ENCODE measurements at regions not wholly inside any gene's neighbourhood (a gene's known extent, or its start where the extent isn't known, plus 50 kb on each side); places are given as distances from the start of the nearest gene placed in this dataset.

DNA sequence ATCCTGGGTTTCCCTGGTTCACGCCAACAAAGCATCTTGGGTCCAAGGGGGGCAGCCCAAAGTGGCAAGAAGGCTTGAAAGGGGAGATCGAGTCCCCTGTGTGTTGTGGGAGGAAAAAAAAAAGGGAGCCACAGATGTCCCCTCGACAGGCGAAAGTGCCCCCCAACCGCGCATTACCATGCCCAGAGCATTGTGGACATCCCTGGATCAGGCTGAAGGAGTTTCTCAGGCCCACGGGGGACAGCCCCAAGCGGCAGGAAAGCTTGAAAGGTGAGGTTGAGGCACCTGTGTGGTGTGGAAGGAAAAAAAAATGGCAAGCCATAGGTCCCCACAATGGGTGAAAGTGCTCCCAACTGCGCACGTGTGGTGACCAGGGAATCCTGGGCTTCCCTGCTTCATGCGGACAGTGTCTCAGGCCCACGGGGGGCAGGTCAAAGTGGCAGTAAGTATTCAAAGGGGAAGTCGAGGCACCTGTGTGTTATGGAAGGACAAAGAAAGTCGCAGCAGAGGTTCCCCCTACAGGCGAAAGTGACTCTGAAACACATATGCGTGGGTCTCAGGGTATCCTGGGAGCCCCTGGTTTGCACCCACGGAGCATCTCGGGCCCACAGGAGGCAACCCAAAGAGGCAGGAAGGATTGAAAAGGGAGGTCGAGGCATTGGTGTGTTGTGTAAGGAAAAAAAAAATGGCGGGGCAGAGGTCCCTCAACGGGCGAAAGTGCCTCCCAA is 580.1 kb downstream of the ALG10 start:
- H3K27me3 ChIP-seq (ENCODE audit: control insufficient read depth in 4 of 4, insufficient read depth in 4 of 4, low read length in 3 of 4), result no peaks in the 10 kb centered on the region
- TF ChIP-seq, protein P1, sequence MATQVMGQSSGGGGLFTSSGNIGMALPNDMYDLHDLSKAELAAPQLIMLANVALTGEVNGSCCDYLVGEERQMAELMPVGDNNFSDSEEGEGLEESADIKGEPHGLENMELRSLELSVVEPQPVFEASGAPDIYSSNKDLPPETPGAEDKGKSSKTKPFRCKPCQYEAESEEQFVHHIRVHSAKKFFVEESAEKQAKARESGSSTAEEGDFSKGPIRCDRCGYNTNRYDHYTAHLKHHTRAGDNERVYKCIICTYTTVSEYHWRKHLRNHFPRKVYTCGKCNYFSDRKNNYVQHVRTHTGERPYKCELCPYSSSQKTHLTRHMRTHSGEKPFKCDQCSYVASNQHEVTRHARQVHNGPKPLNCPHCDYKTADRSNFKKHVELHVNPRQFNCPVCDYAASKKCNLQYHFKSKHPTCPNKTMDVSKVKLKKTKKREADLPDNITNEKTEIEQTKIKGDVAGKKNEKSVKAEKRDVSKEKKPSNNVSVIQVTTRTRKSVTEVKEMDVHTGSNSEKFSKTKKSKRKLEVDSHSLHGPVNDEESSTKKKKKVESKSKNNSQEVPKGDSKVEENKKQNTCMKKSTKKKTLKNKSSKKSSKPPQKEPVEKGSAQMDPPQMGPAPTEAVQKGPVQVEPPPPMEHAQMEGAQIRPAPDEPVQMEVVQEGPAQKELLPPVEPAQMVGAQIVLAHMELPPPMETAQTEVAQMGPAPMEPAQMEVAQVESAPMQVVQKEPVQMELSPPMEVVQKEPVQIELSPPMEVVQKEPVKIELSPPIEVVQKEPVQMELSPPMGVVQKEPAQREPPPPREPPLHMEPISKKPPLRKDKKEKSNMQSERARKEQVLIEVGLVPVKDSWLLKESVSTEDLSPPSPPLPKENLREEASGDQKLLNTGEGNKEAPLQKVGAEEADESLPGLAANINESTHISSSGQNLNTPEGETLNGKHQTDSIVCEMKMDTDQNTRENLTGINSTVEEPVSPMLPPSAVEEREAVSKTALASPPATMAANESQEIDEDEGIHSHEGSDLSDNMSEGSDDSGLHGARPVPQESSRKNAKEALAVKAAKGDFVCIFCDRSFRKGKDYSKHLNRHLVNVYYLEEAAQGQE (IDR thresholded peaks at IDR 0.05), result no peak
- TF ChIP-seq, protein P2, sequence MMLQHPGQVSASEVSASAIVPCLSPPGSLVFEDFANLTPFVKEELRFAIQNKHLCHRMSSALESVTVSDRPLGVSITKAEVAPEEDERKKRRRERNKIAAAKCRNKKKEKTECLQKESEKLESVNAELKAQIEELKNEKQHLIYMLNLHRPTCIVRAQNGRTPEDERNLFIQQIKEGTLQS (IDR thresholded peaks at IDR 0.05), result no peak
- TF ChIP-seq FOXA2 (IDR thresholded peaks at IDR 0.05), result no peak
- TF ChIP-seq RAD21 (IDR thresholded peaks at IDR 0.05), result no peak
- no peak for TF ChIP-seq NR2F2 (IDR thresholded peaks at IDR 0.05)
- TF ChIP-seq TAF1 (conservative IDR thresholded peaks at IDR 0.05), result no peak
- TF ChIP-seq, protein P3, sequence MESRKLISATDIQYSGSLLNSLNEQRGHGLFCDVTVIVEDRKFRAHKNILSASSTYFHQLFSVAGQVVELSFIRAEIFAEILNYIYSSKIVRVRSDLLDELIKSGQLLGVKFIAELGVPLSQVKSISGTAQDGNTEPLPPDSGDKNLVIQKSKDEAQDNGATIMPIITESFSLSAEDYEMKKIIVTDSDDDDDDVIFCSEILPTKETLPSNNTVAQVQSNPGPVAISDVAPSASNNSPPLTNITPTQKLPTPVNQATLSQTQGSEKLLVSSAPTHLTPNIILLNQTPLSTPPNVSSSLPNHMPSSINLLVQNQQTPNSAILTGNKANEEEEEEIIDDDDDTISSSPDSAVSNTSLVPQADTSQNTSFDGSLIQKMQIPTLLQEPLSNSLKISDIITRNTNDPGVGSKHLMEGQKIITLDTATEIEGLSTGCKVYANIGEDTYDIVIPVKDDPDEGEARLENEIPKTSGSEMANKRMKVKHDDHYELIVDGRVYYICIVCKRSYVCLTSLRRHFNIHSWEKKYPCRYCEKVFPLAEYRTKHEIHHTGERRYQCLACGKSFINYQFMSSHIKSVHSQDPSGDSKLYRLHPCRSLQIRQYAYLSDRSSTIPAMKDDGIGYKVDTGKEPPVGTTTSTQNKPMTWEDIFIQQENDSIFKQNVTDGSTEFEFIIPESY (IDR thresholded peaks at IDR 0.05), result no peak
- no peak for TF ChIP-seq EGR1 (IDR thresholded peaks at IDR 0.05; ENCODE audit: low read depth in 2 of 2)
- TF ChIP-seq RXRA (IDR thresholded peaks at IDR 0.05), result no peak
- no peak for TF ChIP-seq SP1 (IDR thresholded peaks at IDR 0.05)
- TF ChIP-seq HNF4A (conservative IDR thresholded peaks at IDR 0.05), result no peak
- TF ChIP-seq, protein P4, sequence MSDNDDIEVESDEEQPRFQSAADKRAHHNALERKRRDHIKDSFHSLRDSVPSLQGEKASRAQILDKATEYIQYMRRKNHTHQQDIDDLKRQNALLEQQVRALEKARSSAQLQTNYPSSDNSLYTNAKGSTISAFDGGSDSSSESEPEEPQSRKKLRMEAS (IDR thresholded peaks at IDR 0.05), result no peak
- no peak for TF ChIP-seq GABPA (IDR thresholded peaks at IDR 0.05 in 1 of 2, conservative IDR thresholded peaks at IDR 0.05 in 1 of 2)
- no peak for DNase-seq (ENCODE audit: low spot score)
- peaks cover 4 to 65% (median 29%) of the 10 kb centered on the region in 4 donors for H3K9me3 ChIP-seq (ENCODE audit: control insufficient read depth in 4 of 4, low read length in 3 of 4)
- H3K27ac ChIP-seq (ENCODE audit: low read depth in 1 of 2, low read length in 2 of 2), result no peak overlapping the region
- 62% methylated on average over 22 of the region's 22 CpGs for WGBS
- H3K9ac ChIP-seq (ENCODE audit: low read depth in 1 of 2, low read length in 2 of 2), result no peak overlapping the region
- H3K4me1 ChIP-seq (ENCODE audit: control insufficient read depth in 4 of 4, insufficient read depth in 4 of 4, low read length in 3 of 4), result no peaks in the 10 kb centered on the region
- H3K4me3 ChIP-seq (ENCODE audit: low read depth in 1 of 3, low read length in 3 of 3), result no peak overlapping the region
- H3K36me3 ChIP-seq (ENCODE audit: control insufficient read depth in 4 of 4, insufficient read depth in 3 of 4, low read depth in 1 of 4, low read length in 3 of 4), result no peaks in the 10 kb centered on the region

DNA sequence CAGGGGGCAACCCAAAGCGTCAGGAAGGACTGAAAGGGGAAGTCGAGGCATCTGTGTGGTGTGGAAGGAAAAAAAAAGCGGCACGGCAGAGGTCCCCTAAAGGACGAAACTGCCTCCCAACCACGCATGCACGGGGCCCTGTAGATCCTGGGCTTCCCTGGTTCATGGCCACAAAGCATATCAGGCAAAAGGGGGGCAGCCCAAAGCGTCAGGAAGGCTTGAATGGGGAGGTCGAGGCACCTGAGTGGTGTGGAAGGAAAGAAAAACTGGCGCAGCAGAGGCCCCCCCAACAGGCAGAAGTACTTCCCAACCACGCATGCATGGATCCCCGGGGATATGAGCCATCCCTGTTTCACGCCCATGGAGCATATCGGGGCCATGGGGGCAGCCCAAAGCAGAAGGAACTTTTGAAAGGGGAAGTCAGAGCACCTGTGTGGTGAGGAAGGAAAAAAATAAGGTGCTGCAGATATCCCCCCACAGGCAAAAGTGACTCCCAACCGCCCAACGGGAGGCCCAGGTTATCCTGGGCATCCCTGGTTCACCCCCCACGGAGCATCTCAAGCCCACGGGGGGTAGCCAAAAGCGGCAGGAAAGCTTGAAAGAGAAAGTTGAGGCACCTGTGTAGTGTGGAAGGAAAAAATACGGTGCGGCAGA is 581.2 kb downstream of the ALG10 start:
- Histone ChIP-seq H3K9ac (ENCODE audit: low read depth in 1 of 2, low read length in 2 of 2) (no peak overlapping the region), H3K4me3 (ENCODE audit: low read depth in 1 of 3, low read length in 3 of 3) (no peak overlapping the region), H3K36me3 (ENCODE audit: control insufficient read depth in 4 of 4, insufficient read depth in 3 of 4, low read depth in 1 of 4, low read length in 3 of 4) (no peaks in the 10 kb centered on the region), H3K4me1 (ENCODE audit: control insufficient read depth in 4 of 4, insufficient read depth in 4 of 4, low read length in 3 of 4) (no peaks in the 10 kb centered on the region), H3K9me3 (ENCODE audit: control insufficient read depth in 4 of 4, low read length in 3 of 4) (peaks cover 4 to 62% (median 30%) of the 10 kb centered on the region in 4 donors), H3K27ac (ENCODE audit: low read depth in 1 of 2, low read length in 2 of 2) (no peak overlapping the region), H3K27me3 (ENCODE audit: control insufficient read depth in 4 of 4, insufficient read depth in 4 of 4, low read length in 3 of 4) (no peaks in the 10 kb centered on the region)
- TF ChIP-seq HNF4A (conservative IDR thresholded peaks at IDR 0.05) (no peak), HNF4G (IDR thresholded peaks at IDR 0.05) (no peak), TAF1 (conservative IDR thresholded peaks at IDR 0.05) (no peak), SP1 (IDR thresholded peaks at IDR 0.05) (no peak), EGR1 (IDR thresholded peaks at IDR 0.05; ENCODE audit: low read depth in 2 of 2) (no peak), JUND (IDR thresholded peaks at IDR 0.05) (no peak), RXRA (IDR thresholded peaks at IDR 0.05) (no peak)
- TF ChIP-seq, protein P4 (IDR thresholded peaks at IDR 0.05), result no peak
- TF ChIP-seq, protein P2 (IDR thresholded peaks at IDR 0.05), result no peak
- no peak for DNase-seq (ENCODE audit: low spot score)
- 61% methylated on average over 21 of the region's 21 CpGs for WGBS

All from liver (tissue), 7 donors.